ENCODE measurements at regions not wholly inside any gene's neighbourhood (a gene's known extent, or its start where the extent isn't known, plus 50 kb on each side); places are given as distances from the start of the nearest gene placed in this dataset.

DNA sequence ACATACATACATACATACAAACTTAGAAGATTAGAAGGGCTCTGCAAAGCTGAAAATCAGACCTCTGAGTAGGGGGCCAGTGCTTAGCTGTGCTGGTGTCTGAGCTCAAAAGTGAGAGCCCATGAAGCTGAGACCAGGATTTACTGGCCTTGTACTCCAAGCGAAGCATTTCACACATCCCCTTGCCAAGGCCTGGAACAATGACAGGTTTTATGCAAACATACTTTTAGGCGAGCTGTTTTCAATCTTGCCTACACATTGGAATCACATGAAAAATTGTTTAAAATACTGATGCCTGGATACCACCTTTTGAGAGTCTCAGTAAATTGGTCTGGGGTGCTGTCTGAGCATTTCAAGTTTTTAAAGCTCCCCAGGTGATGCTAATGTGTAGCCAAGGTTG, 80.9 kb upstream of the SRSF6 start:
- TF ChIP-seq, protein P1, sequence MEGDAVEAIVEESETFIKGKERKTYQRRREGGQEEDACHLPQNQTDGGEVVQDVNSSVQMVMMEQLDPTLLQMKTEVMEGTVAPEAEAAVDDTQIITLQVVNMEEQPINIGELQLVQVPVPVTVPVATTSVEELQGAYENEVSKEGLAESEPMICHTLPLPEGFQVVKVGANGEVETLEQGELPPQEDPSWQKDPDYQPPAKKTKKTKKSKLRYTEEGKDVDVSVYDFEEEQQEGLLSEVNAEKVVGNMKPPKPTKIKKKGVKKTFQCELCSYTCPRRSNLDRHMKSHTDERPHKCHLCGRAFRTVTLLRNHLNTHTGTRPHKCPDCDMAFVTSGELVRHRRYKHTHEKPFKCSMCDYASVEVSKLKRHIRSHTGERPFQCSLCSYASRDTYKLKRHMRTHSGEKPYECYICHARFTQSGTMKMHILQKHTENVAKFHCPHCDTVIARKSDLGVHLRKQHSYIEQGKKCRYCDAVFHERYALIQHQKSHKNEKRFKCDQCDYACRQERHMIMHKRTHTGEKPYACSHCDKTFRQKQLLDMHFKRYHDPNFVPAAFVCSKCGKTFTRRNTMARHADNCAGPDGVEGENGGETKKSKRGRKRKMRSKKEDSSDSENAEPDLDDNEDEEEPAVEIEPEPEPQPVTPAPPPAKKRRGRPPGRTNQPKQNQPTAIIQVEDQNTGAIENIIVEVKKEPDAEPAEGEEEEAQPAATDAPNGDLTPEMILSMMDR (IDR thresholded peaks at IDR 0.05): no peak
- no peak for TF ChIP-seq CBFB (CRISPR knock-in tag; IDR thresholded peaks at IDR 0.05; ENCODE audit: low read depth)

Measured in WTC11 (cell line).